A549 (cell line): ENCODE measurements at regions not wholly inside any gene's neighbourhood (a gene's known extent, or its start where the extent isn't known, plus 50 kb on each side); places are given as distances from the start of the nearest gene placed in this dataset.

Experiments used
- ATAC-seq, 2 experiments: fragments of 200-7000 bp in 1 of 2; fragments of >200 bp in 1 of 2; cut with Nextera tagmentation in 1 of 2; cut with Tn5 transposase in 1 of 2; 3 replicates each; pipeline versions ENCODE4 v1.8.0 to v1.9.1; 2018 to 2020; ENCODE audit warnings: mild to moderate bottlenecking in 1 of 2, moderate library complexity in 1 of 2
- CTCF ChIA-PET: fragments of 300-600 bp; sonication (Branson Sonifier 250); formaldehyde crosslinking; extraction: SDS; loops from one replicate; lab custom pipeline; 2021; ENCODE audit warnings: antibody characterized with exemption, inconsistent platforms; lab: Yijun Ruan, JAX
- POLR2A ChIA-PET: fragments of 350-600 bp; formaldehyde crosslinking; extraction: SDS; loops from one replicate; lab custom pipeline; 2021; ENCODE audit warnings: antibody characterized with exemption, inconsistent platforms; lab: Yijun Ruan, JAX
- DNase-seq, 2 experiments: peaks; one replicate each; pipeline versions ENCODE4 v3.0.0 to v3.0.0-alpha.2; 2011 to 2016; ENCODE audit warnings: low read depth in 1 of 2, low spot score in 1 of 2
- FAIRE-seq: peaks from 2 replicates; lab custom pipeline; 2011; peaks lifted over from hg19 to GRCh38; lab: Jason Lieb, UNC
- H3K27ac ChIP-seq, 2 experiments: fragments of >200 bp; sonication (Bioruptor Twin); formaldehyde crosslinking; 3 replicates each; pipeline ENCODE4 v1.5.1; 2016 to 2017
- H3K4me1 ChIP-seq: fragments of >200 bp; sonication (Bioruptor Twin); formaldehyde crosslinking; 3 replicates; pipeline ENCODE4 v1.6.1; 2016
- H3K4me2 ChIP-seq: fragments of >200 bp; sonication (Bioruptor Twin); formaldehyde crosslinking; 3 replicates; pipeline ENCODE4 v1.6.1; 2016
- H3K4me3 ChIP-seq: fragments of >200 bp; sonication (Bioruptor Twin); formaldehyde crosslinking; 3 replicates; pipeline ENCODE4 v1.5.1; 2016
- H3K9me3 ChIP-seq: fragments of >200 bp; sonication (Bioruptor Twin); formaldehyde crosslinking; 3 replicates; pipeline ENCODE4 v1.6.1; 2016
- BCL3 ChIP-seq: fragments of >200 bp; sonication (Bioruptor Twin); formaldehyde crosslinking; IDR thresholded peaks from 3 replicates; pipeline ENCODE4 v1.6.1; 2016
- CEBPB ChIP-seq, 2 experiments: fragments of >200 bp in 1 of 2; sonication (Bioruptor Twin) in 1 of 2; formaldehyde crosslinking in 1 of 2; IDR thresholded peaks; 2 replicates each; pipeline ENCODE4 v1.6.1; 2012 to 2016
- CTCF ChIP-seq: fragments of >200 bp; sonication (Bioruptor Twin); formaldehyde crosslinking; IDR thresholded peaks from 3 replicates; pipeline ENCODE4 v1.5.1; 2016
- EHF ChIP-seq: fragments of 250-450 bp; sonication (Bioruptor Pico); IDR thresholded peaks from 2 replicates; pipeline ENCODE4 v1.5.0; 2020; ENCODE audit warnings: mild to moderate bottlenecking
- FOSB ChIP-seq: fragments of 250-450 bp; sonication (Bioruptor Pico); IDR thresholded peaks from 2 replicates; pipeline ENCODE4 v1.5.0; 2020; ENCODE audit warnings: mild to moderate bottlenecking, moderate library complexity
- FOSL2 ChIP-seq, 2 experiments: fragments of 450-650 bp in 1 of 2; fragments of >200 bp in 1 of 2; sonication (Bioruptor Twin) in 1 of 2; formaldehyde crosslinking; IDR thresholded peaks; 2 replicates each; pipeline versions ENCODE4 v1.5.0 to v1.6.1; 2016 to 2020; ENCODE audit warnings: mild to moderate bottlenecking in 1 of 2, moderate library complexity in 1 of 2
- GATA3 ChIP-seq: IDR thresholded peaks from 2 replicates; pipeline ENCODE4 v1.6.1; 2012; ENCODE audit warnings: borderline replicate concordance
- HOXB13 ChIP-seq: fragments of 250-450 bp; sonication (Bioruptor Pico); IDR thresholded peaks from 2 replicates; pipeline ENCODE4 v1.5.0; 2020; ENCODE audit warnings: low read depth, mild to moderate bottlenecking, moderate library complexity
- KDM1A ChIP-seq: fragments of 200-600 bp; sonication (generic); IDR thresholded peaks from 2 replicates; pipeline ENCODE4 v1.6.1; 2016; ENCODE audit warnings: low read depth, mild to moderate bottlenecking
- MAFK ChIP-seq: fragments of 450-650 bp; IDR thresholded peaks from 2 replicates; pipeline ENCODE4 v1.6.1; 2014; ENCODE audit not compliant: partially characterized antibody
- NFE2L2 ChIP-seq: fragments of 150-350 bp; conservative IDR thresholded peaks from 2 replicates; pipeline ENCODE4 v1.6.1; 2014; ENCODE audit warnings: low read length
- PHF8 ChIP-seq: fragments of 200-600 bp; sonication (generic); IDR thresholded peaks from 2 replicates; pipeline ENCODE4 v1.6.1; 2016; ENCODE audit warnings: low read depth, mild to moderate bottlenecking, antibody characterized with exemption, moderate library complexity, borderline replicate concordance
- POLR2A ChIP-seq: IDR thresholded peaks from 2 replicates; pipeline ENCODE4 v1.6.1; 2012; ENCODE audit warnings: mild to moderate bottlenecking, low read length
- POLR2AphosphoS2 ChIP-seq: conservative IDR thresholded peaks from 2 replicates; pipeline ENCODE4 v1.6.1; 2012; ENCODE audit warnings: low read length, improper control_type of control experiment, inconsistent platforms
- RAD21 ChIP-seq, 2 experiments: fragments of >200 bp in 1 of 2; sonication (Bioruptor Twin) in 1 of 2; formaldehyde crosslinking in 1 of 2; IDR thresholded peaks in 1 of 2; conservative IDR thresholded peaks in 1 of 2; 2 replicates in 1 of 2; 3 replicates in 1 of 2; pipeline ENCODE4 v1.6.1; 2012 to 2018; ENCODE audit warnings: inconsistent platforms in 1 of 2
- RARB ChIP-seq: fragments of 250-450 bp; sonication (Bioruptor Pico); IDR thresholded peaks from 2 replicates; pipeline ENCODE4 v1.8.0; 2021; ENCODE audit warnings: mild to moderate bottlenecking, moderate library complexity
- SMC3 ChIP-seq: fragments of >200 bp; sonication (Bioruptor Twin); formaldehyde crosslinking; IDR thresholded peaks from 3 replicates; pipeline ENCODE4 v1.6.1; 2018; ENCODE audit warnings: inconsistent platforms
- ZSCAN20 ChIP-seq: fragments of 250-450 bp; sonication (Bioruptor Pico); IDR thresholded peaks from 2 replicates; pipeline ENCODE4 v1.8.0; 2022; ENCODE audit warnings: mild to moderate bottlenecking, moderate library complexity
- WGBS: methylation state at CpG from one replicate; pipeline ENCODE4 v1.1.6; 2017; ENCODE audit errors: missing lambda C conversion rate; 5-methylcytosine and 5-hydroxymethylcytosine counted together
- TF ChIP-seq, protein P1 (sequence below): fragments of >200 bp; sonication (Bioruptor Twin); formaldehyde crosslinking; IDR thresholded peaks from 2 replicates; pipeline ENCODE4 v1.6.1; 2016

DNA sequence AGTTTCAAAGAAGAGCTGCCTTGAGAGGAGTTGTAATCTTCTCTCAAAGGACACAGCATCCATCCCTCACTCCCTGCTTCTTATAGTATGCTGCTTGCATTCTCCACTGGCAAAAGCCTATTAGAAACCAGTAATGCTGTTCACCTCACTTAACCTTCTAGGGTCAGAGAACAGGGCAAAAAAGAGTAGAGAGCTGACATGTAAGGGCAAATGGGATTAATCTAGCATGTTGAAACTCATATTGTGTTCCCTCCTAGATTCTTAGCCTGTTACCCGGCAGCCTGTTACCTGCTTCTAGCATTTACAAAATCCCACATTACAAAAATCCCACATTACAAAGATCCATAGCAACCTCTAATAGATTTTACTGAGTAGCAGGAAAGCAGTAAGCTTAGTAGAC lies 244.7 kb downstream of the SLC7A11 start:
- no peak overlapping the region for H3K4me2 ChIP-seq
- ATAC-seq (no peak), DNase-seq (no peak), FAIRE-seq (no peak)
- 20% methylated on average over 1 of the region's 1 CpG for WGBS
- TF ChIP-seq KDM1A: no peak
- no peak for TF ChIP-seq GATA3
- TF ChIP-seq, protein P1, sequence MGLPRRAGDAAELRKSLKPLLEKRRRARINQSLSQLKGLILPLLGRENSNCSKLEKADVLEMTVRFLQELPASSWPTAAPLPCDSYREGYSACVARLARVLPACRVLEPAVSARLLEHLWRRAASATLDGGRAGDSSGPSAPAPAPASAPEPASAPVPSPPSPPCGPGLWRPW: no peak
- TF ChIP-seq CEBPB (IDR thresholded peaks at IDR 0.05): no peak
- no peak for TF ChIP-seq MAFK
- TF ChIP-seq EHF (CRISPR knock-in tag): no peak
- TF ChIP-seq CTCF: no peak
- TF ChIP-seq POLR2A: no peak
- H3K9me3 ChIP-seq: no peaks in the 10 kb centered on the region
- ChIA-PET POLR2A (no interaction called here), CTCF (no interaction called here)
- no peak overlapping the region for H3K4me3 ChIP-seq
- H3K27ac ChIP-seq: no peak overlapping the region
- no peaks in the 10 kb centered on the region for H3K4me1 ChIP-seq

GRCh38 chr4:137994853-137995252 lies 247.3 kb downstream of the SLC7A11 start:
- POLR2A ChIA-PET: no interaction called here
- CTCF ChIA-PET: no interaction called here
- FAIRE-seq (no peak), ATAC-seq (no peak), DNase-seq (no peak)
- Histone ChIP-seq H3K4me1 (no peaks in the 10 kb centered on the region), H3K4me3 (no peak overlapping the region), H3K9me3 (no peaks in the 10 kb centered on the region), H3K27ac (no peak overlapping the region), H3K4me2 (no peak overlapping the region)
- TF ChIP-seq POLR2AphosphoS2 (no peak), PHF8 (no peak), RARB (CRISPR knock-in tag) (no peak), RAD21 (conservative IDR thresholded peaks at IDR 0.05 in 1 of 2, IDR thresholded peaks at IDR 0.05 in 1 of 2) (no peak), FOSL2 (IDR thresholded peaks at IDR 0.05) (no peak), FOSL2 (CRISPR knock-in tag; IDR thresholded peaks at IDR 0.05) (no peak), NFE2L2 (no peak), EHF (CRISPR knock-in tag) (no peak), HOXB13 (CRISPR knock-in tag) (no peak), ZSCAN20 (CRISPR knock-in tag) (no peak)
- TF ChIP-seq, protein P1: no peak

DNA sequence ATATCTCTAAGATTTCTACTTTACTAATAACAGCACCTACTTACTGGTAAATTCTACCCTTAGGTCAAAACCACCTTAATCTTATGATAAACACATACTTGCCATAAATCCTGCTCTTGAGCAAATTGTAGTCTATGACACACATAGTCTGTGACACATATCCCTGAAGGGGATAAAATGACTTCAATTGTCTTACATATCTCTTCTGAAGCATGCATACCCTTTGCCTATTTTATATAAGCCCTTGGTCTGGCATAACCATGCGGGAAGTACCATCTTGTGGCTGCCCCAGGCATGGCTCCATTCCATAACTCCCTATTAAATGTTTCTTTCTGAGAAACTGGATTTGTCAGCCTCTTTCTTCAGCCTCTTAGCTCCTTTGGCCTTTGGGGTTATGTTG lies 248.9 kb downstream of the SLC7A11 start:
- TF ChIP-seq SMC3 (no peak), BCL3 (no peak), FOSL2 (IDR thresholded peaks at IDR 0.05) (no peak), FOSL2 (CRISPR knock-in tag; IDR thresholded peaks at IDR 0.05) (no peak)
- no peaks in the 10 kb centered on the region for H3K9me3 ChIP-seq
- H3K27ac ChIP-seq: no peak overlapping the region
- H3K4me3 ChIP-seq: no peak overlapping the region
- ATAC-seq: no peak
- WGBS: 94% methylated on average over 1 of the region's 1 CpG
- no peak for FAIRE-seq
- CTCF ChIA-PET: no interaction called here
- no peak overlapping the region for H3K4me2 ChIP-seq
- no peaks in the 10 kb centered on the region for H3K4me1 ChIP-seq
- no peak for DNase-seq
- POLR2A ChIA-PET: no interaction called here

GRCh38 chr4:137981277-137981676 lies 260.9 kb downstream of the SLC7A11 start:
- DNase-seq (peak in 1 of 2 experiments; percentile 11), ATAC-seq (0 out of 6 replicates have a peak, but pooled peaks of 1 of the 2 experiments have one; percentile 19), FAIRE-seq (no peak)
- no peak overlapping the region for H3K4me3 ChIP-seq
- CTCF ChIA-PET: no interaction called here
- 59% methylated on average over 3 of the region's 3 CpGs for WGBS
- H3K9me3 ChIP-seq: no peaks in the 10 kb centered on the region
- no peak overlapping the region for H3K27ac ChIP-seq
- H3K4me1 ChIP-seq: no peaks in the 10 kb centered on the region
- H3K4me2 ChIP-seq: no peak overlapping the region
- TF ChIP-seq FOSB (CRISPR knock-in tag) (no peak), FOSL2 (IDR thresholded peaks at IDR 0.05) (no peak), FOSL2 (CRISPR knock-in tag; IDR thresholded peaks at IDR 0.05) (0 out of 2 replicates have a peak, but pooled peaks have one; percentile 20)
- POLR2A ChIA-PET: no interaction called here
